GM18951 (cell line): ENCODE measurements at regions not wholly inside any gene's neighbourhood (a gene's known extent, or its start where the extent isn't known, plus 50 kb on each side); places are given as distances from the start of the nearest gene placed in this dataset.

Experiments used
- POLR2A ChIP-seq: IDR thresholded peaks from 4 replicates; pipeline ENCODE4 v1.6.1; 2011; ENCODE audit warnings: mild to moderate bottlenecking; ENCODE audit not compliant: insufficient read length, insufficient read depth; ENCODE audit errors: extremely low read depth
- in situ Hi-C: fragments of 300-500 bp; cut with MboI; formaldehyde crosslinking; loops from one replicate; pipeline ENCODE4 v1.12.0; 2022; ENCODE audit warnings: low sequenced_read_pairs, mixed read lengths, inconsistent platforms; ENCODE audit not compliant: unreplicated experiment

- in situ Hi-C loops, result no loop called here
Measured at GRCh38 chr5:74382123-74382855, 258.2 kb downstream of the ENC1 start.

GRCh38 chr5:74380193-74380592 lies 260.3 kb downstream of the ENC1 start:
- in situ Hi-C loops, result no loop called here
- no peak for TF ChIP-seq POLR2A

More at GRCh38 chr5:74382123-74382855, 258.2 kb downstream of the ENC1 start:
- no peak for TF ChIP-seq POLR2A

- in situ Hi-C loops, result no loop called here
- no peak for TF ChIP-seq POLR2A
Measured at GRCh38 chr5:74378464-74378863, 262.1 kb downstream of the ENC1 start.

- TF ChIP-seq POLR2A, result no peak
- in situ Hi-C loops, result no loop called here
Measured at GRCh38 chr5:74376187-74376586, 264.3 kb downstream of the ENC1 start.

- no peak for TF ChIP-seq POLR2A
- in situ Hi-C loops, result no loop called here
Measured at GRCh38 chr5:74375271-74375670, 265.3 kb downstream of the ENC1 start.

- TF ChIP-seq POLR2A, result no peak
- in situ Hi-C loops, result no loop called here
Measured at GRCh38 chr5:74374656-74375055, 265.9 kb downstream of the ENC1 start.

- TF ChIP-seq POLR2A, result no peak
- in situ Hi-C loops, result no loop called here
Measured at GRCh38 chr5:74373076-74373475, 267.5 kb downstream of the ENC1 start.

- TF ChIP-seq POLR2A, result no peak
Measured at GRCh38 chr5:74372502-74373064, 267.9 kb downstream of the ENC1 start.

GRCh38 chr5:74372051-74372450 lies 268.5 kb downstream of the ENC1 start:
- TF ChIP-seq POLR2A, result no peak

More at GRCh38 chr5:74372502-74373064, 267.9 kb downstream of the ENC1 start:
- in situ Hi-C loops, result no loop called here

GRCh38 chr5:74371621-74372020 lies 268.9 kb downstream of the ENC1 start:
- TF ChIP-seq POLR2A, result no peak
- in situ Hi-C loops, result no loop called here

More at GRCh38 chr5:74372051-74372450, 268.5 kb downstream of the ENC1 start:
- in situ Hi-C loops, result no loop called here

GRCh38 chr5:74370168-74370567 lies 270.4 kb downstream of the ENC1 start:
- in situ Hi-C loops, result no loop called here
- TF ChIP-seq POLR2A, result no peak

- in situ Hi-C loops, result no loop called here
- no peak for TF ChIP-seq POLR2A
Measured at GRCh38 chr5:74369173-74369572, 271.4 kb downstream of the ENC1 start.

- no peak for TF ChIP-seq POLR2A
- in situ Hi-C loops, result no loop called here
Measured at GRCh38 chr5:74367934-74368333, 272.6 kb downstream of the ENC1 start.

- in situ Hi-C loops, result no loop called here
- no peak for TF ChIP-seq POLR2A
Measured at GRCh38 chr5:74367241-74367733, 273.2 kb downstream of the ENC1 start.

GRCh38 chr5:74365723-74366122 lies 274.8 kb downstream of the ENC1 start:
- no peak for TF ChIP-seq POLR2A
- in situ Hi-C loops, result no loop called here

GRCh38 chr5:74364507-74364906 lies 276.0 kb downstream of the ENC1 start:
- TF ChIP-seq POLR2A, result no peak
- in situ Hi-C loops, result no loop called here
